SKM-1 (cell line): ENCODE measurements at regions not wholly inside any gene's neighbourhood (a gene's known extent, or its start where the extent isn't known, plus 50 kb on each side); places are given as distances from the start of the nearest gene placed in this dataset.

Experiments used
- DNase-seq: peaks from one replicate; lab custom pipeline; 2025; ENCODE audit not compliant: unreplicated experiment; lab: John Stamatoyannopoulos, UW

GRCh38 chr9:16328349-16328748, 542.1 kb downstream of the BNC2 start:
- no peak for DNase-seq

DNA sequence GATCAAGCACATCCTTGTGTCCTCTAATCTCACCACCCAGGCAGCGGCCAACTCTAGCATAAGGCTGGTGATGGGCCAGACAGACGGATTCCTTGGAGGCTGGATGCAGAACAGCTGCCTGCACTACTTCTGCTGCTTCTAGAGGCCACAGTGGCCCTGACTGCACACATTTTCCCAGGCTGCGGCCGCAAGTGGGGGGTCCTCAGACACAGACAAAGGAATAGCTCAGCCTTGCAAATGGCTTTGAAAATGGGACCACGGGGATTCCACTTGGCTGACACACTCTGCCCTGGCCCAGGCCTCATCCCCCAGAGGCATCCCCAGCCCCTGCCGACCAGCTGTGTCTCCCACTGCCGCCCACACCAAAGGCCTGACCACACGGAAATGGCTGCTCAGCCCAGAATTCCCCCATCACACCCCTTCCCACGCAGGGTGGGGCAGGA, 540.8 kb downstream of the BNC2 start:
- no peak for DNase-seq

GRCh38 chr9:16331031-16331430, 539.4 kb downstream of the BNC2 start:
- DNase-seq, result no peak

DNA sequence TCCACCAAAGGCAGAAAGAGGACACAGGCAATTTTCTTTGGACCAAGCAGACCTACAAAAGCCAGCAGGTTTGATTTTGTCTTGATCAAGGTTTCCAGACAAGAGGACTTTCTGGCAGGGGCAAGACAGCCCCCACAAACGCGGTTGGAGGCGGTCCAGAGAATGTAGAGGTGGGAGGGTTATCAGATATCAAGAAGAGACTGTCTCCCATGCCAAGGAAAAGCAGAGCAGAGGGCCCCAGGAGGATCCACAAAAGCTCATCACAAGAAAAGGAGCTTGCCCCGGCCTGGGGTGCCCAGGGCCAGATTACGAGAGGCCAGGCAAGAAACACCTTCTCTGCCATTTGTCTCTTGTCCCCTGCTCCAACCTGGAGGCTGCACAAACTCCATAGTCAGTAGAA, 538.9 kb downstream of the BNC2 start:
- DNase-seq, result no peak

DNA sequence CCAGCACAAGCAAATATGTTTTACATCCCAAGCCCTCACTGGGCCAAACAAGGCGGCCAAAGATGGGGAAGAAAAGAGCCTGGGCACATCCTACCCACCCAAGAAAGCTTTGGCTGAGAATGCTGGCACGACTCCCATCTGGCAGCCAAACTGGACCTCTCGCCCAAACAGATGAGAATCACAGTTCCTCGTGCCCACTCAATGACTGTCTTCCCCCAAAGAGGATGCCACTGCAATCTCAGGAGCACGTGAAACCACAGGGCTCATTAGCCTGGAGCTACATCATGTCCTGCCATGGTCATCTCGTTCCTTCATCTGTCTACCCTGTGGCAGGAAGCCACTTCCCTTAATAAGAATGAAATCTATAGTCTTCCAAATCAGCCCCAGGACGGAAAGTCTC, 536.8 kb downstream of the BNC2 start:
- DNase-seq, result no peak

GRCh38 chr9:16335788-16336580, 534.5 kb downstream of the BNC2 start:
- DNase-seq, result no peak

GRCh38 chr9:16336833-16337232, 533.6 kb downstream of the BNC2 start:
- no peak for DNase-seq

- no peak for DNase-seq
Measured at GRCh38 chr9:16337322-16338029, 533.0 kb downstream of the BNC2 start.

DNA sequence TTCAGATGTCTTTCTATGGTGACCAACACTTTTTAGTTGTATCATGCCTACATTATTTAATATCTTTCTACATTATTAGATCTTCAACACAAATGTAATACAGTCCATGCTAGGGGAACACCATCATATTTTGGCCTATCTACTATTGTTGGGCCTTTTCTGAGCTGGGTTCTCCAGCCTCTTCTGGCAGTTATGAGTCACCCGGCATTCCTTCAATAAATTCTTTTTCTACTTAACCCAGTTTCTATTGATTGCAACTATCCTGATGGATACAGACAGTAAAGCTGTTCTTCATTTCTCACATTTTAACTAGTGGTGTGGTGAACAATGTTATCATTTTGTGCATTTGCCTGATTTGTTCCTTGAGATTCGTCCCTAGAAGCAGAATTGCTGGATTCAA, 529.3 kb downstream of the BNC2 start:
- DNase-seq, result no peak

- DNase-seq, result no peak
Measured at GRCh38 chr9:16342246-16343020, 528.0 kb downstream of the BNC2 start.

GRCh38 chr9:16343249-16344237, 526.9 kb downstream of the BNC2 start:
- no peak for DNase-seq

GRCh38 chr9:16344343-16344742, 526.1 kb downstream of the BNC2 start:
- DNase-seq, result no peak

- no peak for DNase-seq
Measured at GRCh38 chr9:16345902-16346301, 524.6 kb downstream of the BNC2 start.

DNA sequence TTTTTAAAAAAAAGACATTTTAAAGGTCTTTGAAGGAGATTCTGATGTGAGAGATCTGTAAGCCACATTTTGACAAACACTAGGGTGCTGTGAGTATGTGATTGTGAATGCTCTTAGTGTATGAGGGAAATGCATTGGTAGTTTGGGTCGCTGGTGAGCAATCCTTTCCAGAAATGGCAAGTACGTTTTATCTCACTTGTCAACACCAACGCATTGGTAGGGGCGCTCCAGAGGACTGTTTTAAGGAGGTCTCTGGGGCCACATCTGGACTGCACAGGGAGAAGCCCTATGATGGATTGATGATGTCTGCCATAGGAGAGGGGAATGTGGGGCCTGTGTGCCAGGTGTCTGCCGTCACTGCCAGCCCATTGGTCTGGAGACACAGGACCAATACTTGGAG, 522.6 kb downstream of the BNC2 start:
- no peak for DNase-seq

DNA sequence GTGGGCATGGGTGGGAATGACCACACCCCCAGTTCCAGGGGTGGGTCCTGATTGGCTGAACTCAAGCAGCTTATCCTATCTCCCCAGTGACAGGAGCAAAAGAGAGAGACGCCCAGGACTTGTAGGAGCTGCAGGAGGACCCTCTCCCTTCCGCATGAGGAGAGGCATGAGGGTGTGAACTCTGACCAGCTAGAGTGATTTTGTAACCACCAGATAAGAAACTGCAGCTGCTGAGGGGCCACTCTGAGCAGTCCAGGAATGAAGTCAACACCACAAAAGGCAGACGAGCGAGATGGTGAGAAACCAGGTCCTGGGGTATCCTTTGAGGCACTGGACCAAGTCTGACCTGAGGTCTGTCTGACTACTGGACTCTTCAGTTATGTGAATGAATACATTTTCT, 521.9 kb downstream of the BNC2 start:
- no peak for DNase-seq

- no peak for DNase-seq
Measured at GRCh38 chr9:16352251-16352650, 518.2 kb downstream of the BNC2 start.

- DNase-seq, result no peak
Measured at GRCh38 chr9:16352791-16353401, 517.6 kb downstream of the BNC2 start.

GRCh38 chr9:16356196-16356765, 514.2 kb downstream of the BNC2 start:
- DNase-seq, result no peak

GRCh38 chr9:16357828-16358227, 512.6 kb downstream of the BNC2 start:
- no peak for DNase-seq

- no peak for DNase-seq
Measured at GRCh38 chr9:16358751-16359150, 511.7 kb downstream of the BNC2 start.
